Erythroblast (primary cell): ENCODE measurements at regions not wholly inside any gene's neighbourhood (a gene's known extent, or its start where the extent isn't known, plus 50 kb on each side); places are given as distances from the start of the nearest gene placed in this dataset.

Experiments
- GATA1 ChIP-seq: IDR thresholded peaks from 2 replicates; pipeline ENCODE4 v1.6.1; 2011; ENCODE audit warnings: low read depth, mild to moderate bottlenecking, control low read depth, low read length, moderate library complexity
- POLR2A ChIP-seq: IDR thresholded peaks from 2 replicates; pipeline ENCODE4 v1.6.1; 2011; ENCODE audit warnings: mild to moderate bottlenecking, low read length

- TF ChIP-seq POLR2A (no peak), GATA1 (no peak)
These were observed 787.7 kb downstream of the CDH18 start for GRCh38 chr5:19200251-19200650.
